HCT116 (cell line): ENCODE measurements at regions not wholly inside any gene's neighbourhood (a gene's known extent, or its start where the extent isn't known, plus 50 kb on each side); places are given as distances from the start of the nearest gene placed in this dataset.

Experiments
- ATAC-seq: fragments of 200-7000 bp; cut with Tn5 transposase; 2 replicates; pipeline ENCODE4 v1.9.1; 2020; ENCODE audit warnings: mild to moderate bottlenecking, moderate library complexity
- BruUV-seq: library from RNA; stranded (reverse); fragments of 400-500 nt; replicated peaks from 2 replicates; lab custom pipeline; 2021; lab: Mats Ljungman, UMichigan
- CTCF ChIA-PET: fragments of 300-600 bp; sonication (Branson Sonifier 250); formaldehyde crosslinking; loops from one replicate; lab custom pipeline; 2021; ENCODE audit warnings: antibody characterized with exemption; lab: Charles Lee
- POLR2A ChIA-PET: fragments of 300-600, 350-600 bp; sonication (Branson Sonifier 250); formaldehyde crosslinking; loops from one replicate; lab custom pipeline; 2021; ENCODE audit warnings: antibody characterized with exemption; lab: Charles Lee
- RAD21 ChIA-PET, 2 experiments: fragments of 300-600 bp; sonication (Branson Sonifier 250); formaldehyde crosslinking; loops; one replicate each; lab custom pipeline; 2023; ENCODE audit warnings: low total read pairs in 2 of 2; ENCODE audit not compliant: uncharacterized antibody in 2 of 2, unreplicated experiment in 2 of 2, low non-redundant PET in 1 of 2; lab: Charles Lee
- DNase-seq: peaks from one replicate; pipeline ENCODE4 v3.0.0-alpha.2; 2010; ENCODE audit warnings: low read depth, low spot score
- H2AFZ ChIP-seq: fragments of 200-600 bp; shearing (Covaris generic), sonication (generic); 2 replicates; pipeline ENCODE4 v1.6.1; 2017; ENCODE audit warnings: low read depth, mixed run types, mixed read lengths, antibody characterized with exemption, low read length; ENCODE audit not compliant: poor library complexity, severe bottlenecking
- H3K27ac ChIP-seq: 2 replicates; pipeline ENCODE4 v1.5.1; 2012; ENCODE audit warnings: low read depth, low read length
- H3K27me3 ChIP-seq: fragments of 200-600 bp; sonication (generic); 2 replicates; pipeline ENCODE4 v1.6.1; 2016; ENCODE audit warnings: mixed run types, low read length, mixed read lengths; ENCODE audit not compliant: insufficient read depth
- H3K36me3 ChIP-seq, 2 experiments: fragments of 200-500 bp in 1 of 2; fragments of 200-600 bp in 1 of 2; sonication (Bioruptor generic) in 1 of 2; sonication (generic) in 1 of 2; 2 replicates each; pipeline versions ENCODE4 v1.5.1 to v1.6.1; 2014 to 2016; ENCODE audit warnings: low read length in 2 of 2, inconsistent platforms in 1 of 2, mixed read lengths in 1 of 2, mixed run types in 1 of 2; ENCODE audit not compliant: insufficient read depth in 2 of 2, control insufficient read depth in 1 of 2
- H3K4me1 ChIP-seq, 2 experiments: fragments of 200-600 bp in 1 of 2; sonication (generic) in 1 of 2; 2 replicates each; pipeline versions ENCODE4 v1.5.1 to v1.6.1; 2012 to 2017; ENCODE audit warnings: low read length in 2 of 2, inconsistent platforms in 1 of 2, mild to moderate bottlenecking in 1 of 2, mixed read lengths in 1 of 2, mixed run types in 1 of 2, moderate library complexity in 1 of 2; ENCODE audit not compliant: insufficient read depth in 2 of 2, control insufficient read depth in 1 of 2
- H3K4me2 ChIP-seq: fragments of 200-600 bp; sonication (generic); 2 replicates; pipeline ENCODE4 v1.6.1; 2017; ENCODE audit warnings: mixed run types, low read length, mixed read lengths
- H3K4me3 ChIP-seq, 2 experiments: fragments of 200-600 bp in 1 of 2; sonication (generic) in 1 of 2; replicated peaks in 1 of 2; 2 replicates each; pipeline ENCODE4 v1.5.1; 2011 to 2016; ENCODE audit warnings: low read length in 2 of 2, control low read depth in 1 of 2, low read depth in 1 of 2, mild to moderate bottlenecking in 1 of 2, mixed read lengths in 1 of 2, mixed run types in 1 of 2
- H3K79me2 ChIP-seq: fragments of 200-600 bp; sonication (generic); 2 replicates; pipeline ENCODE4 v1.6.1; 2017; ENCODE audit warnings: mild to moderate bottlenecking, mixed run types, low read length, moderate library complexity, mixed read lengths; ENCODE audit not compliant: insufficient read depth
- H3K9ac ChIP-seq: fragments of 200-600 bp; sonication (generic); 2 replicates; pipeline ENCODE4 v1.6.1; 2016; ENCODE audit warnings: low read length, mixed read lengths
- H3K9me2 ChIP-seq: fragments of 200-600 bp; sonication (generic), shearing (Covaris generic); 2 replicates; pipeline ENCODE4 v1.6.1; 2017; ENCODE audit warnings: mixed run types, mild to moderate bottlenecking, moderate library complexity; ENCODE audit not compliant: insufficient read depth
- H3K9me3 ChIP-seq, 2 experiments: fragments of 200-500 bp in 1 of 2; fragments of 200-600 bp in 1 of 2; sonication (Bioruptor generic) in 1 of 2; sonication (generic) in 1 of 2; 2 replicates each; pipeline ENCODE4 v1.6.1; 2014 to 2017; ENCODE audit warnings: low read length in 2 of 2, mixed read lengths in 2 of 2, inconsistent platforms in 1 of 2, low read depth in 1 of 2, mild to moderate bottlenecking in 1 of 2, mixed run types in 1 of 2, moderate library complexity in 1 of 2; ENCODE audit not compliant: control insufficient read depth in 1 of 2, insufficient read depth in 1 of 2
- H4K20me1 ChIP-seq: fragments of 200-600 bp; sonication (generic), shearing (Covaris generic); 2 replicates; pipeline ENCODE4 v1.6.1; 2017; ENCODE audit warnings: mixed run types, mild to moderate bottlenecking, moderate library complexity; ENCODE audit not compliant: insufficient read depth
- CBX3 ChIP-seq: IDR thresholded peaks from 2 replicates; pipeline ENCODE4 v1.6.1; 2012; ENCODE audit warnings: low read depth
- CEBPB ChIP-seq: IDR thresholded peaks from 2 replicates; pipeline ENCODE4 v1.6.1; 2012; ENCODE audit warnings: low read depth
- EZH2 ChIP-seq: fragments of 200-600 bp; sonication (generic); IDR thresholded peaks from 2 replicates; pipeline ENCODE4 v1.6.1; 2017; ENCODE audit warnings: antibody characterized with exemption, mixed run types
- EZH2phosphoT487 ChIP-seq: fragments of 200-600 bp; IDR thresholded peaks from 2 replicates; pipeline ENCODE4 v1.6.1; 2018; ENCODE audit warnings: antibody characterized with exemption, borderline replicate concordance
- FOSL1 ChIP-seq: IDR thresholded peaks from 2 replicates; pipeline ENCODE4 v1.6.1; 2012; ENCODE audit warnings: low read depth
- POLR2A ChIP-seq: IDR thresholded peaks from 2 replicates; pipeline ENCODE4 v1.7.0; 2011; ENCODE audit warnings: borderline replicate concordance; ENCODE audit not compliant: insufficient read depth, insufficient read length; ENCODE audit errors: extremely low read depth
- POLR2AphosphoS5 ChIP-seq: IDR thresholded peaks from 2 replicates; pipeline ENCODE4 v1.6.1; 2011; ENCODE audit warnings: mild to moderate bottlenecking, low read depth, low read length, moderate library complexity
- RAD21 ChIP-seq: IDR thresholded peaks from 2 replicates; pipeline ENCODE4 v1.6.1; 2012; ENCODE audit warnings: low read depth, mild to moderate bottlenecking
- SIN3A ChIP-seq: IDR thresholded peaks from 2 replicates; pipeline ENCODE4 v1.6.1; 2012; ENCODE audit warnings: low read depth
- SP1 ChIP-seq: IDR thresholded peaks from 2 replicates; pipeline ENCODE4 v1.6.1; 2012; ENCODE audit warnings: low read depth
- SRF ChIP-seq: IDR thresholded peaks from 2 replicates; pipeline ENCODE4 v1.6.1; 2012; ENCODE audit warnings: low read depth
- TCF7L2 ChIP-seq: IDR thresholded peaks from 2 replicates; pipeline ENCODE4 v1.7.0; 2011; ENCODE audit warnings: borderline replicate concordance, inconsistent platforms; ENCODE audit not compliant: insufficient read depth, insufficient read length; ENCODE audit errors: extremely low read depth
- YY1 ChIP-seq: IDR thresholded peaks from 2 replicates; pipeline ENCODE4 v1.6.1; 2011; ENCODE audit warnings: low read length, low read depth, moderate library complexity, mild to moderate bottlenecking; ENCODE audit not compliant: insufficient replicate concordance; ENCODE audit errors: extremely low read depth
- ZFX ChIP-seq: fragments of 450-650 bp; IDR thresholded peaks from 2 replicates; pipeline ENCODE4 v1.6.1; 2017
- intact Hi-C: fragments of 100-400 bp; cut with micrococcal nuclease; formaldehyde crosslinking; loops from 2 replicates; pipeline ENCODE4 v1.10.0; 2022
- TF ChIP-seq, protein P1 (sequence below), 3 experiments: fragments of 200-600 bp in 1 of 3; sonication (generic) in 1 of 3; IDR thresholded peaks in 2 of 3; conservative IDR thresholded peaks in 1 of 3; 2 replicates each; pipeline ENCODE4 v1.5.1; 2012 to 2017; ENCODE audit warnings: low read depth in 2 of 3, low read length in 2 of 3, antibody characterized with exemption in 1 of 3, borderline replicate concordance in 1 of 3, control low read depth in 1 of 3, mild to moderate bottlenecking in 1 of 3, mixed read lengths in 1 of 3, mixed run types in 1 of 3, moderate library complexity in 1 of 3; ENCODE audit not compliant: insufficient read depth in 1 of 3
- TF ChIP-seq, protein P2 (sequence below): IDR thresholded peaks from 2 replicates; pipeline ENCODE4 v1.6.1; 2011; ENCODE audit warnings: mild to moderate bottlenecking, low read length, moderate library complexity; ENCODE audit not compliant: insufficient replicate concordance; ENCODE audit errors: extremely low read depth
- TF ChIP-seq, protein P3 (sequence below): IDR thresholded peaks from 2 replicates; pipeline ENCODE4 v1.6.1; 2012
- TF ChIP-seq, protein P4 (sequence below): IDR thresholded peaks from 2 replicates; pipeline ENCODE4 v1.6.1; 2012

DNA sequence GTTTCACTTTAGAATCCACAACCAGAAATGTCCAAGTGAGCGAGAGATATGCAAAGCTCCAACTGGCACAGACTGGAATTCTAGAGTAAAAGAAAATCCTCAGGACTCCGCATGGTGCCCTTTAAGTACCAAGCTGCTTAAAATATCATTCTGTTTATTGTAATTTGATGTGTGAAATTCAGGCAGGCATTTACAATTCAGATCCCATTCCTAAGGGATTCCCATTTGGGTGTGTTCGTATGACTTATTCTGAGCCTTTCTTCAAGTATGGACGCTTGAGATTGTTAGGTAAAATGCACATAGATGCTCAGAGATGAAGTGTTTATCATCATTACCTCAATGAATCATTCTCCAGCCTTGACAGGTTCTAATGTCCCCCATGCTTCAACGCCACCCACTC lies 99.3 kb upstream of the EEF1E1 start (continued):
- TF ChIP-seq, protein P1, sequence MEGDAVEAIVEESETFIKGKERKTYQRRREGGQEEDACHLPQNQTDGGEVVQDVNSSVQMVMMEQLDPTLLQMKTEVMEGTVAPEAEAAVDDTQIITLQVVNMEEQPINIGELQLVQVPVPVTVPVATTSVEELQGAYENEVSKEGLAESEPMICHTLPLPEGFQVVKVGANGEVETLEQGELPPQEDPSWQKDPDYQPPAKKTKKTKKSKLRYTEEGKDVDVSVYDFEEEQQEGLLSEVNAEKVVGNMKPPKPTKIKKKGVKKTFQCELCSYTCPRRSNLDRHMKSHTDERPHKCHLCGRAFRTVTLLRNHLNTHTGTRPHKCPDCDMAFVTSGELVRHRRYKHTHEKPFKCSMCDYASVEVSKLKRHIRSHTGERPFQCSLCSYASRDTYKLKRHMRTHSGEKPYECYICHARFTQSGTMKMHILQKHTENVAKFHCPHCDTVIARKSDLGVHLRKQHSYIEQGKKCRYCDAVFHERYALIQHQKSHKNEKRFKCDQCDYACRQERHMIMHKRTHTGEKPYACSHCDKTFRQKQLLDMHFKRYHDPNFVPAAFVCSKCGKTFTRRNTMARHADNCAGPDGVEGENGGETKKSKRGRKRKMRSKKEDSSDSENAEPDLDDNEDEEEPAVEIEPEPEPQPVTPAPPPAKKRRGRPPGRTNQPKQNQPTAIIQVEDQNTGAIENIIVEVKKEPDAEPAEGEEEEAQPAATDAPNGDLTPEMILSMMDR (IDR thresholded peaks at IDR 0.05 in 2 of 3, conservative IDR thresholded peaks at IDR 0.05 in 1 of 3; ENCODE audit: borderline replicate concordance in 1 of 3, insufficient read depth in 1 of 3, low read depth in 2 of 3, low read length in 2 of 3), result no peak
- TF ChIP-seq EZH2phosphoT487 (no peak), FOSL1 (no peak), SRF (no peak), SIN3A (no peak), POLR2A (no peak)
- TF ChIP-seq, protein P2, sequence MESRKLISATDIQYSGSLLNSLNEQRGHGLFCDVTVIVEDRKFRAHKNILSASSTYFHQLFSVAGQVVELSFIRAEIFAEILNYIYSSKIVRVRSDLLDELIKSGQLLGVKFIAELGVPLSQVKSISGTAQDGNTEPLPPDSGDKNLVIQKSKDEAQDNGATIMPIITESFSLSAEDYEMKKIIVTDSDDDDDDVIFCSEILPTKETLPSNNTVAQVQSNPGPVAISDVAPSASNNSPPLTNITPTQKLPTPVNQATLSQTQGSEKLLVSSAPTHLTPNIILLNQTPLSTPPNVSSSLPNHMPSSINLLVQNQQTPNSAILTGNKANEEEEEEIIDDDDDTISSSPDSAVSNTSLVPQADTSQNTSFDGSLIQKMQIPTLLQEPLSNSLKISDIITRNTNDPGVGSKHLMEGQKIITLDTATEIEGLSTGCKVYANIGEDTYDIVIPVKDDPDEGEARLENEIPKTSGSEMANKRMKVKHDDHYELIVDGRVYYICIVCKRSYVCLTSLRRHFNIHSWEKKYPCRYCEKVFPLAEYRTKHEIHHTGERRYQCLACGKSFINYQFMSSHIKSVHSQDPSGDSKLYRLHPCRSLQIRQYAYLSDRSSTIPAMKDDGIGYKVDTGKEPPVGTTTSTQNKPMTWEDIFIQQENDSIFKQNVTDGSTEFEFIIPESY, result no peak
- TF ChIP-seq, protein P3, sequence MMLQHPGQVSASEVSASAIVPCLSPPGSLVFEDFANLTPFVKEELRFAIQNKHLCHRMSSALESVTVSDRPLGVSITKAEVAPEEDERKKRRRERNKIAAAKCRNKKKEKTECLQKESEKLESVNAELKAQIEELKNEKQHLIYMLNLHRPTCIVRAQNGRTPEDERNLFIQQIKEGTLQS, result no peak

DNA sequence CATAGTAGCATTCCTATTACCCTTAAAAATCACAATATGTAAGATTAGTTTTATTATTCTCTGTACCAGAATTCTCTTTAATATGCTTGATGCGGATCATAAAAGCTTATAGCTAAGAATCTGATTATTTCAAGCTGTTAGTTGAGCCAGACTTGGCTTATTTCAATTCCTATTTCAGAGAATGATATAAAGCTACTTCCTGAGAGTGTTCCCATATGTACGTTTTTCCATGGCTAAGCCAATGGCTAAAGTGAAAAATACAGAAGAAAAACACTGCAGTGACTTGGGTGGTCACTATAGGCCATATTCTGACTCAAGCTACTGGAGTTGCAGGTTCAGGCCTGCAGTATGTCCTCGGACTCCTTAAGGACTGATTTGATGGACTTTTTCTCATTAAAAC lies 97.9 kb upstream of the EEF1E1 start:
- no peaks in the 10 kb centered on the region for H3K27me3 ChIP-seq
- no peaks in the 10 kb centered on the region; the same call in 1 of the 2 replicates for H3K9me2 ChIP-seq
- POLR2A ChIA-PET, result no interaction called here
- RAD21 ChIA-PET, result no interaction called here
- no peak overlapping the region for H3K27ac ChIP-seq
- H3K79me2 ChIP-seq, result no peaks in the 10 kb centered on the region
- TF ChIP-seq EZH2, result no peak
- no peak for TF ChIP-seq POLR2AphosphoS5
- TF ChIP-seq ZFX, result no peak
- TF ChIP-seq, protein P2, result no peak
- no peak for TF ChIP-seq TCF7L2
- TF ChIP-seq, protein P4, sequence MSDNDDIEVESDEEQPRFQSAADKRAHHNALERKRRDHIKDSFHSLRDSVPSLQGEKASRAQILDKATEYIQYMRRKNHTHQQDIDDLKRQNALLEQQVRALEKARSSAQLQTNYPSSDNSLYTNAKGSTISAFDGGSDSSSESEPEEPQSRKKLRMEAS, result no peak
- TF ChIP-seq SIN3A, result no peak
- TF ChIP-seq CBX3, result no peak
- no peak for TF ChIP-seq POLR2A
- no peak for TF ChIP-seq FOSL1
- no peak for TF ChIP-seq SP1
- no peak for TF ChIP-seq YY1
- TF ChIP-seq CEBPB, result no peak
- TF ChIP-seq RAD21, result no peak
- H3K4me3 ChIP-seq, result no peak overlapping the region
- no peaks in the 10 kb centered on the region for H3K36me3 ChIP-seq
- H3K4me2 ChIP-seq, result no peak overlapping the region
- H3K9me3 ChIP-seq, result no peaks in the 10 kb centered on the region
- no peak overlapping the region for H2AFZ ChIP-seq
- H4K20me1 ChIP-seq, result no peaks in the 10 kb centered on the region
- DNase-seq, result no peak
- H3K9ac ChIP-seq, result no peak overlapping the region
- no TSS peak for BruUV-seq
- CTCF ChIA-PET, result no interaction called here
- no peak for ATAC-seq
- intact Hi-C loops, result no loop called here
- H3K4me1 ChIP-seq, result no peaks in the 10 kb centered on the region
